ENCODE measurements at regions not wholly inside any gene's neighbourhood (a gene's known extent, or its start where the extent isn't known, plus 50 kb on each side); places are given as distances from the start of the nearest gene placed in this dataset.

- intact Hi-C loops (cut with micrococcal nuclease) = no loop called here
- H3K27ac ChIP-seq (ENCODE audit: low read depth, low read length) = no peak overlapping the region
- no peaks in the 10 kb centered on the region for H3K9me2 ChIP-seq (ENCODE audit: insufficient read depth)
- no peak for DNase-seq (ENCODE audit: low read depth, low spot score)
- TF ChIP-seq, protein P1, sequence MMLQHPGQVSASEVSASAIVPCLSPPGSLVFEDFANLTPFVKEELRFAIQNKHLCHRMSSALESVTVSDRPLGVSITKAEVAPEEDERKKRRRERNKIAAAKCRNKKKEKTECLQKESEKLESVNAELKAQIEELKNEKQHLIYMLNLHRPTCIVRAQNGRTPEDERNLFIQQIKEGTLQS (IDR thresholded peaks at IDR 0.05) = no peak
- TF ChIP-seq EGR1 (IDR thresholded peaks at IDR 0.05; ENCODE audit: low read depth) (no peak), EZH2 (IDR thresholded peaks at IDR 0.05) (no peak), SRF (IDR thresholded peaks at IDR 0.05; ENCODE audit: low read depth) (no peak), CEBPB (IDR thresholded peaks at IDR 0.05; ENCODE audit: low read depth) (no peak), EZH2phosphoT487 (IDR thresholded peaks at IDR 0.05; ENCODE audit: borderline replicate concordance) (no peak), TCF7L2 (IDR thresholded peaks at IDR 0.05; ENCODE audit: borderline replicate concordance, extremely low read depth, insufficient read depth, insufficient read length) (no peak), ZNF274 (IDR thresholded peaks at IDR 0.05; ENCODE audit: low read depth, low read length) (no peak), YY1 (IDR thresholded peaks at IDR 0.05; ENCODE audit: extremely low read depth, insufficient replicate concordance, low read depth, low read length) (no peak)
- TF ChIP-seq, protein P2, sequence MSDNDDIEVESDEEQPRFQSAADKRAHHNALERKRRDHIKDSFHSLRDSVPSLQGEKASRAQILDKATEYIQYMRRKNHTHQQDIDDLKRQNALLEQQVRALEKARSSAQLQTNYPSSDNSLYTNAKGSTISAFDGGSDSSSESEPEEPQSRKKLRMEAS (IDR thresholded peaks at IDR 0.05) = no peak
- H3K4me3 ChIP-seq (replicated peaks in 1 of 2; ENCODE audit: low read depth in 1 of 2, low read length in 2 of 2) = no peak overlapping the region
- H3K9me3 ChIP-seq (ENCODE audit: control insufficient read depth in 1 of 2, insufficient read depth in 1 of 2, low read depth in 1 of 2, low read length in 2 of 2) = no peaks in the 10 kb centered on the region
- H3K4me2 ChIP-seq (ENCODE audit: low read length) = no peak overlapping the region
- no peak overlapping the region for H3K9ac ChIP-seq (ENCODE audit: low read length)
- no peak overlapping the region for H2AFZ ChIP-seq (ENCODE audit: low read depth, low read length, poor library complexity, severe bottlenecking)
- no peaks in the 10 kb centered on the region for H4K20me1 ChIP-seq (ENCODE audit: insufficient read depth)
- no peaks in the 10 kb centered on the region for H3K79me2 ChIP-seq (ENCODE audit: insufficient read depth, low read length)
- no TSS peak for BruUV-seq (replicated peaks)
- ChIA-PET CTCF (no interaction called here), RAD21 (ENCODE audit: low non-redundant PET in 1 of 2, low total read pairs in 2 of 2, uncharacterized antibody in 2 of 2, unreplicated experiment in 2 of 2) (no interaction called here), POLR2A (no interaction called here)
- H3K27me3 ChIP-seq (ENCODE audit: insufficient read depth, low read length) = no peaks in the 10 kb centered on the region
- no peaks in the 10 kb centered on the region for H3K36me3 ChIP-seq (ENCODE audit: control insufficient read depth in 1 of 2, insufficient read depth in 2 of 2, low read length in 2 of 2)
- H3K4me1 ChIP-seq (ENCODE audit: control insufficient read depth in 1 of 2, insufficient read depth in 2 of 2, low read length in 2 of 2) = no peaks in the 10 kb centered on the region
- ATAC-seq = no peak
Observed at GRCh38 chr20:11110535-11110934, 436.7 kb upstream of the JAG1 start.

GRCh38 chr20:11111191-11111590, 437.4 kb upstream of the JAG1 start:
- TF ChIP-seq ZNF274 (IDR thresholded peaks at IDR 0.05; ENCODE audit: low read depth, low read length) = no peak
- no peak for TF ChIP-seq ELF1 (IDR thresholded peaks at IDR 0.05; ENCODE audit: borderline replicate concordance, low read depth)
- TF ChIP-seq RAD21 (IDR thresholded peaks at IDR 0.05; ENCODE audit: low read depth) = no peak
- TF ChIP-seq, protein P1 (IDR thresholded peaks at IDR 0.05) = no peak
- TF ChIP-seq CBX3 (IDR thresholded peaks at IDR 0.05; ENCODE audit: low read depth) = no peak
- no peak for TF ChIP-seq YY1 (IDR thresholded peaks at IDR 0.05; ENCODE audit: extremely low read depth, insufficient replicate concordance, low read depth, low read length)
- TF ChIP-seq, protein P3, sequence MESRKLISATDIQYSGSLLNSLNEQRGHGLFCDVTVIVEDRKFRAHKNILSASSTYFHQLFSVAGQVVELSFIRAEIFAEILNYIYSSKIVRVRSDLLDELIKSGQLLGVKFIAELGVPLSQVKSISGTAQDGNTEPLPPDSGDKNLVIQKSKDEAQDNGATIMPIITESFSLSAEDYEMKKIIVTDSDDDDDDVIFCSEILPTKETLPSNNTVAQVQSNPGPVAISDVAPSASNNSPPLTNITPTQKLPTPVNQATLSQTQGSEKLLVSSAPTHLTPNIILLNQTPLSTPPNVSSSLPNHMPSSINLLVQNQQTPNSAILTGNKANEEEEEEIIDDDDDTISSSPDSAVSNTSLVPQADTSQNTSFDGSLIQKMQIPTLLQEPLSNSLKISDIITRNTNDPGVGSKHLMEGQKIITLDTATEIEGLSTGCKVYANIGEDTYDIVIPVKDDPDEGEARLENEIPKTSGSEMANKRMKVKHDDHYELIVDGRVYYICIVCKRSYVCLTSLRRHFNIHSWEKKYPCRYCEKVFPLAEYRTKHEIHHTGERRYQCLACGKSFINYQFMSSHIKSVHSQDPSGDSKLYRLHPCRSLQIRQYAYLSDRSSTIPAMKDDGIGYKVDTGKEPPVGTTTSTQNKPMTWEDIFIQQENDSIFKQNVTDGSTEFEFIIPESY (IDR thresholded peaks at IDR 0.05; ENCODE audit: extremely low read depth, insufficient replicate concordance, low read length) = no peak
- no peak for TF ChIP-seq EZH2 (IDR thresholded peaks at IDR 0.05)
- no peak for TF ChIP-seq POLR2AphosphoS5 (IDR thresholded peaks at IDR 0.05; ENCODE audit: low read depth, low read length)
- ATAC-seq (no peak), DNase-seq (ENCODE audit: low read depth, low spot score) (no peak)
- Histone ChIP-seq H3K4me1 (ENCODE audit: control insufficient read depth in 1 of 2, insufficient read depth in 2 of 2, low read length in 2 of 2) (no peaks in the 10 kb centered on the region), H3K9me2 (ENCODE audit: insufficient read depth) (no peaks in the 10 kb centered on the region), H3K9me3 (ENCODE audit: control insufficient read depth in 1 of 2, insufficient read depth in 1 of 2, low read depth in 1 of 2, low read length in 2 of 2) (no peaks in the 10 kb centered on the region), H4K20me1 (ENCODE audit: insufficient read depth) (no peaks in the 10 kb centered on the region), H3K4me3 (replicated peaks in 1 of 2; ENCODE audit: low read depth in 1 of 2, low read length in 2 of 2) (no peak overlapping the region), H3K79me2 (ENCODE audit: insufficient read depth, low read length) (no peaks in the 10 kb centered on the region), H3K9ac (ENCODE audit: low read length) (no peak overlapping the region), H3K4me2 (ENCODE audit: low read length) (no peak overlapping the region), H3K36me3 (ENCODE audit: control insufficient read depth in 1 of 2, insufficient read depth in 2 of 2, low read length in 2 of 2) (no peaks in the 10 kb centered on the region), H2AFZ (ENCODE audit: low read depth, low read length, poor library complexity, severe bottlenecking) (no peak overlapping the region), H3K27ac (ENCODE audit: low read depth, low read length) (no peak overlapping the region), H3K27me3 (ENCODE audit: insufficient read depth, low read length) (no peaks in the 10 kb centered on the region)
- intact Hi-C loops (cut with micrococcal nuclease) = no loop called here
- RAD21 ChIA-PET (ENCODE audit: low non-redundant PET in 1 of 2, low total read pairs in 2 of 2, uncharacterized antibody in 2 of 2, unreplicated experiment in 2 of 2) = no interaction called here
- POLR2A ChIA-PET = no interaction called here
- CTCF ChIA-PET = no interaction called here
- no TSS peak for BruUV-seq (replicated peaks)
